HT-29 (cell line): ENCODE measurements at regions not wholly inside any gene's neighbourhood (a gene's known extent, or its start where the extent isn't known, plus 50 kb on each side); places are given as distances from the start of the nearest gene placed in this dataset.

Source experiments
- DNase-seq: peaks from one replicate; pipeline ENCODE4 v3.0.0-alpha.2; 2015; ENCODE audit warnings: low spot score

GRCh38 chr9:120292606-120293005 lies 287.4 kb downstream of the CDK5RAP2 start:
- DNase-seq = no peak

- DNase-seq = no peak
Observed at GRCh38 chr9:120291050-120291449, 288.9 kb downstream of the CDK5RAP2 start.

- DNase-seq = no peak
Observed at GRCh38 chr9:120289990-120290975, 289.7 kb downstream of the CDK5RAP2 start.

- no peak for DNase-seq
Observed at GRCh38 chr9:120289098-120289497, 290.9 kb downstream of the CDK5RAP2 start.

GRCh38 chr9:120286530-120286929 lies 293.4 kb downstream of the CDK5RAP2 start:
- DNase-seq = no peak

GRCh38 chr9:120284821-120285220 lies 295.1 kb downstream of the CDK5RAP2 start:
- DNase-seq = no peak

- no peak for DNase-seq
Observed at GRCh38 chr9:120281665-120282064, 298.3 kb downstream of the CDK5RAP2 start.

GRCh38 chr9:120267929-120268328 lies 312.0 kb downstream of the CDK5RAP2 start:
- DNase-seq = no peak

GRCh38 chr9:120265791-120266190 lies 314.2 kb downstream of the CDK5RAP2 start:
- DNase-seq = no peak

GRCh38 chr9:120264528-120264927 lies 315.4 kb downstream of the CDK5RAP2 start:
- DNase-seq = no peak

- no peak for DNase-seq
Observed at GRCh38 chr9:120263836-120264235, 316.1 kb downstream of the CDK5RAP2 start.

GRCh38 chr9:120261419-120261818 lies 318.5 kb downstream of the CDK5RAP2 start:
- DNase-seq = no peak

- DNase-seq = no peak
Observed at GRCh38 chr9:120259100-120259499, 320.9 kb downstream of the CDK5RAP2 start.

GRCh38 chr9:120258096-120258495 lies 321.9 kb downstream of the CDK5RAP2 start:
- DNase-seq = no peak

- no peak for DNase-seq
Observed at GRCh38 chr9:120257483-120257882, 322.5 kb downstream of the CDK5RAP2 start.

- DNase-seq = no peak
Observed at GRCh38 chr9:120256146-120256545, 323.8 kb downstream of the CDK5RAP2 start.

- DNase-seq = no peak
Observed at GRCh38 chr9:120252248-120252647, 327.7 kb downstream of the CDK5RAP2 start.

GRCh38 chr9:120242116-120242811 lies 337.7 kb downstream of the CDK5RAP2 start:
- DNase-seq = no peak

- no peak for DNase-seq
Observed at GRCh38 chr9:120236596-120236995, 343.4 kb downstream of the CDK5RAP2 start.

GRCh38 chr9:120235081-120235480 lies 344.9 kb downstream of the CDK5RAP2 start:
- no peak for DNase-seq

- DNase-seq = no peak
Observed at GRCh38 chr9:120230227-120230626, 349.7 kb downstream of the CDK5RAP2 start.

- DNase-seq = no peak
Observed at GRCh38 chr9:120221844-120222243, 358.1 kb downstream of the CDK5RAP2 start.

- DNase-seq = no peak
Observed at GRCh38 chr9:120214332-120214731, 365.6 kb downstream of the CDK5RAP2 start.
